B cell (primary cell): ENCODE measurements at regions not wholly inside any gene's neighbourhood (a gene's known extent, or its start where the extent isn't known, plus 50 kb on each side); places are given as distances from the start of the nearest gene placed in this dataset.

ENCODE experiments used
- ATAC-seq: fragments of 200-7000 bp; cut with Tn5 transposase; one replicate; pipeline ENCODE4 v1.10.0; 2021; ENCODE audit warnings: low read depth, mild to moderate bottlenecking, moderate number of reproducible peaks, moderate library complexity
- CTCF ChIA-PET: fragments of 350-600 bp; sonication (Branson Sonifier 250); formaldehyde crosslinking; loops from one replicate; lab custom pipeline; 2021; ENCODE audit warnings: antibody characterized with exemption, inconsistent platforms; lab: Charles Lee
- POLR2A ChIA-PET: fragments of 350-600 bp; sonication (Branson Sonifier 250); formaldehyde crosslinking; loops from one replicate; lab custom pipeline; 2021; ENCODE audit warnings: antibody characterized with exemption; lab: Charles Lee
- DNase-seq: peaks from one replicate; pipeline ENCODE4 v3.0.0; 2013
- H2AFZ ChIP-seq: 2 replicates; pipeline ENCODE4 v1.6.1; 2012; ENCODE audit warnings: mild to moderate bottlenecking, low read depth, low read length; ENCODE audit not compliant: insufficient read depth, poor library complexity, severe bottlenecking
- H3K27ac ChIP-seq, 2 donors: 1 replicate in 1 of 2; 2 replicates in 1 of 2; pipeline ENCODE4 v1.5.1; 2012 to 2013; ENCODE audit warnings: low read length in 2 of 2, mild to moderate bottlenecking in 2 of 2, moderate library complexity in 1 of 2
- H3K27me3 ChIP-seq, 4 experiments: fragments of 200-600 bp in 1 of 4; sonication (generic) in 1 of 4; replicated peaks in 1 of 4; 1 replicate in 2 of 4; 2 replicates in 2 of 4; pipeline versions ENCODE4 v1.6.1 to v1.7.0; 2013 to 2016; ENCODE audit warnings: low read length in 3 of 4, mild to moderate bottlenecking in 2 of 4, mixed read lengths in 1 of 4, moderate library complexity in 1 of 4; ENCODE audit not compliant: insufficient read depth in 4 of 4, control insufficient read depth in 3 of 4; ENCODE audit errors: control extremely low read depth in 1 of 4
- H3K36me3 ChIP-seq, 2 experiments: replicated peaks in 1 of 2; 1 replicate in 1 of 2; 2 replicates in 1 of 2; pipeline versions ENCODE4 v1.6.1 to v1.7.1; 2013; ENCODE audit warnings: low read length in 1 of 2; ENCODE audit not compliant: insufficient read depth in 2 of 2, control insufficient read depth in 1 of 2; ENCODE audit errors: control extremely low read depth in 1 of 2, extremely low read depth in 1 of 2
- H3K4me1 ChIP-seq, 2 donors: fragments of 200-600 bp in 1 of 2; sonication (generic) in 1 of 2; 1 replicate in 1 of 2; 2 replicates in 1 of 2; pipeline versions ENCODE4 v1.5.1 to v1.6.1; 2013 to 2017; ENCODE audit warnings: low read length in 2 of 2; ENCODE audit not compliant: control insufficient read depth in 2 of 2, insufficient read depth in 2 of 2
- H3K4me2 ChIP-seq: replicated peaks from 2 replicates; pipeline ENCODE3; 2012; ENCODE audit warnings: mild to moderate bottlenecking, low read depth, low read length; ENCODE audit not compliant: poor library complexity, severe bottlenecking
- H3K4me3 ChIP-seq, 5 experiments: fragments of 200-600 bp in 1 of 5; sonication (generic) in 1 of 5; 1 replicate in 3 of 5; 2 replicates in 2 of 5; pipeline versions ENCODE4 v1.5.1 to v1.7.0; 2011 to 2016; ENCODE audit warnings: low read length in 4 of 5, mild to moderate bottlenecking in 4 of 5, low read depth in 2 of 5, control low read depth in 1 of 5, moderate library complexity in 1 of 5; ENCODE audit not compliant: insufficient read depth in 1 of 5; ENCODE audit errors: control extremely low read depth in 1 of 5, extremely low read depth in 1 of 5
- H3K79me2 ChIP-seq: fragments of 200-600 bp; sonication (generic); one replicate; pipeline ENCODE4 v1.6.0; 2016; ENCODE audit warnings: low read length; ENCODE audit not compliant: control insufficient read depth, insufficient read depth
- H3K9ac ChIP-seq: fragments of 200-600 bp; sonication (generic); 2 replicates; pipeline ENCODE4 v1.6.1; 2017; ENCODE audit warnings: mild to moderate bottlenecking, low read length, moderate library complexity
- H3K9me3 ChIP-seq, 3 donors: one replicate each; pipeline versions ENCODE4 v1.6.1 to v1.7.1; 2013; ENCODE audit warnings: low read length in 2 of 3; ENCODE audit not compliant: control insufficient read depth in 2 of 3, insufficient read depth in 1 of 3; ENCODE audit errors: control extremely low read depth in 1 of 3
- H4K20me1 ChIP-seq: 2 replicates; pipeline ENCODE4 v1.6.0; 2012; ENCODE audit warnings: mild to moderate bottlenecking, low read length; ENCODE audit not compliant: insufficient read depth, control insufficient read depth, poor library complexity, severe bottlenecking
- H3K27ac Mint-ChIP-seq: one replicate; pipeline ENCODE4 v1.8.0; 2021; ENCODE audit warnings: mixed read lengths
- H3K27me3 Mint-ChIP-seq: one replicate; pipeline ENCODE4 v1.8.0; 2021; ENCODE audit warnings: mixed read lengths
- H3K4me1 Mint-ChIP-seq: one replicate; pipeline ENCODE4 v1.8.0; 2021; ENCODE audit warnings: mixed read lengths
- H3K4me3 Mint-ChIP-seq: one replicate; pipeline ENCODE4 v1.8.0; 2021; ENCODE audit warnings: mixed read lengths
- H3K9me3 Mint-ChIP-seq: one replicate; pipeline ENCODE4 v1.8.0; 2022; ENCODE audit warnings: mixed read lengths; ENCODE audit not compliant: insufficient read depth
- CTCF ChIP-seq: fragments of 200-600 bp; IDR thresholded peaks from one replicate; pipeline ENCODE4 v1.8.0; 2022; ENCODE audit warnings: antibody characterized with exemption, mild to moderate bottlenecking
- EZH2 ChIP-seq: IDR thresholded peaks from 2 replicates; pipeline ENCODE4 v1.6.1; 2012; ENCODE audit warnings: borderline replicate concordance, low read depth, mild to moderate bottlenecking, moderate library complexity, low read length; ENCODE audit not compliant: insufficient read depth, poor library complexity, severe bottlenecking
- whole genome bisulfite sequencing: methylation state at CpG from one replicate; pipeline ENCODE4 v1.1.5; 2013; ENCODE audit warnings: missing lambda C conversion rate; ENCODE audit not compliant: insufficient coverage; 5-methylcytosine and 5-hydroxymethylcytosine counted together
- intact Hi-C: fragments of 100-400 bp; cut with micrococcal nuclease; formaldehyde crosslinking; loops from one replicate; pipeline ENCODE4 v1.10.0; 2022

GRCh38 chr9:84466580-84467285, 126.2 kb upstream of the SLC28A3 start:
- CTCF ChIA-PET, result no interaction called here
- TF ChIP-seq EZH2 (no peak), CTCF (no peak)
- no peak for DNase-seq

GRCh38 chr9:84471816-84472215, 131.3 kb upstream of the SLC28A3 start:
- no peaks in the 10 kb centered on the region for H3K79me2 ChIP-seq
- no peaks in the 10 kb centered on the region for H3K27me3 ChIP-seq
- H3K36me3 ChIP-seq, result no peaks in the 10 kb centered on the region
- no peak overlapping the region for H3K27ac ChIP-seq
- DNase-seq (no peak), ATAC-seq (no peak)
- Mint-ChIP-seq H3K27me3 (no peaks in the 10 kb centered on the region), H3K9me3 (no peaks in the 10 kb centered on the region), H3K27ac (no peak overlapping the region), H3K4me1 (no peaks in the 10 kb centered on the region), H3K4me3 (no peak overlapping the region)
- no peak overlapping the region for H3K4me3 ChIP-seq
- no peaks in the 10 kb centered on the region for H4K20me1 ChIP-seq
- POLR2A ChIA-PET, result no interaction called here
- no peak overlapping the region for H3K4me2 ChIP-seq
- TF ChIP-seq CTCF (no peak), EZH2 (no peak)
- CTCF ChIA-PET, result no interaction called here
- no peak overlapping the region for H2AFZ ChIP-seq
- intact Hi-C loops, result no loop called here
- H3K9me3 ChIP-seq, result no peaks in the 10 kb centered on the region
- no peaks in the 10 kb centered on the region for H3K4me1 ChIP-seq
- H3K9ac ChIP-seq, result no peak overlapping the region
- 100% methylated on average over 1 of the region's 2 CpGs for WGBS

More at GRCh38 chr9:84466580-84467285, 126.2 kb upstream of the SLC28A3 start:
- H3K9me3 ChIP-seq, result no peaks in the 10 kb centered on the region
- H3K9ac ChIP-seq, result no peak overlapping the region
- no peaks in the 10 kb centered on the region for H3K9me3 Mint-ChIP-seq
- no peak overlapping the region for H3K4me3 ChIP-seq
- intact Hi-C loops, result no loop called here
- H3K27ac ChIP-seq, result no peak overlapping the region
- H3K4me1 Mint-ChIP-seq, result no peaks in the 10 kb centered on the region
- no peak overlapping the region for H3K4me2 ChIP-seq
- no peak for ATAC-seq
- peaks cover 3% of the 10 kb centered on the region for H3K27me3 Mint-ChIP-seq
- no peaks in the 10 kb centered on the region for H4K20me1 ChIP-seq
- no peaks in the 10 kb centered on the region for H3K79me2 ChIP-seq
- no peaks in the 10 kb centered on the region for H3K4me1 ChIP-seq
- H3K27ac Mint-ChIP-seq, result no peak overlapping the region
- peaks cover 0 to 4% (median 0%) of the 10 kb centered on the region in 4 experiments for H3K27me3 ChIP-seq
- POLR2A ChIA-PET, result no interaction called here
- no peaks in the 10 kb centered on the region for H3K36me3 ChIP-seq
- WGBS, result 88% methylated on average over 1 of the region's 5 CpGs
- no peak overlapping the region for H2AFZ ChIP-seq
- no peak overlapping the region for H3K4me3 Mint-ChIP-seq
